ENCODE measurements at regions not wholly inside any gene's neighbourhood (a gene's known extent, or its start where the extent isn't known, plus 50 kb on each side); places are given as distances from the start of the nearest gene placed in this dataset.

- no peak overlapping the region for H3K27ac ChIP-seq (ENCODE audit: extremely low read depth, low read depth, low read length)
- TF ChIP-seq ZFHX2 (tag by site-specific recombination; conservative IDR thresholded peaks at IDR 0.05) (no peak), AEBP2 (tag by site-specific recombination; IDR thresholded peaks at IDR 0.05; ENCODE audit: borderline replicate concordance) (no peak), SP2 (tag by site-specific recombination; IDR thresholded peaks at IDR 0.05) (no peak), MZF1 (tag by site-specific recombination; IDR thresholded peaks at IDR 0.05; ENCODE audit: borderline replicate concordance) (no peak), ZNF292 (tag by site-specific recombination; IDR thresholded peaks at IDR 0.05; ENCODE audit: borderline replicate concordance, low read depth) (no peak), PRDM2 (tag by site-specific recombination; IDR thresholded peaks at IDR 0.05; ENCODE audit: borderline replicate concordance) (no peak), ZNF16 (tag by site-specific recombination; IDR thresholded peaks at IDR 0.05; ENCODE audit: low read depth) (no peak), ZNF792 (tag by site-specific recombination; IDR thresholded peaks at IDR 0.05) (no peak), ZNF585B (tag by site-specific recombination; IDR thresholded peaks at IDR 0.05) (no peak), ZNF48 (tag by site-specific recombination; IDR thresholded peaks at IDR 0.05) (no peak)
- H3K9me3 ChIP-seq (ENCODE audit: control insufficient read depth, insufficient read depth, low read depth, low read length), result no peaks in the 10 kb centered on the region
- H3K4me1 ChIP-seq (ENCODE audit: control insufficient read depth, insufficient read depth, low read length), result 0 out of 2 replicates have a peak, but pooled peaks cover 2% of the 10 kb centered on the region
- H3K36me3 ChIP-seq (ENCODE audit: control insufficient read depth in 2 of 2, insufficient read depth in 1 of 2, low read length in 2 of 2), result no peaks in the 10 kb centered on the region
- ChIA-PET POLR2A (no interaction called here), CTCF (interaction anchor here (0.5 to 1.0 kb wide), 4 partner anchors 10 to 610 kb away, joined by 3 to 4 read pairs (median 3); no protein-coding TSS in a partner anchor)
- H3K4me3 ChIP-seq (ENCODE audit: low read depth, low read length), result no peak overlapping the region
Observed at GRCh38 chr14:85426068-85426935, 103.6 kb upstream of the FLRT2 start.

GRCh38 chr14:85428926-85429325 is 101.0 kb upstream of the FLRT2 start:
- CTCF ChIA-PET, result no interaction called here
- 0 out of 2 replicates have a peak, but pooled peaks cover 2% of the 10 kb centered on the region for H3K4me1 ChIP-seq (ENCODE audit: control insufficient read depth, insufficient read depth, low read length)
- no peak overlapping the region for H3K4me3 ChIP-seq (ENCODE audit: low read depth, low read length)
- no peaks in the 10 kb centered on the region for H3K9me3 ChIP-seq (ENCODE audit: control insufficient read depth, insufficient read depth, low read depth, low read length)
- POLR2A ChIA-PET, result no interaction called here
- no peaks in the 10 kb centered on the region for H3K36me3 ChIP-seq (ENCODE audit: control insufficient read depth in 2 of 2, insufficient read depth in 1 of 2, low read length in 2 of 2)
- no peak overlapping the region for H3K27ac ChIP-seq (ENCODE audit: extremely low read depth, low read depth, low read length)
- TF ChIP-seq MYNN (tag by site-specific recombination; IDR thresholded peaks at IDR 0.05; ENCODE audit: borderline replicate concordance), result no peak
- no peak for TF ChIP-seq ZNF391 (tag by site-specific recombination; IDR thresholded peaks at IDR 0.05; ENCODE audit: borderline replicate concordance, low read depth)
- no peak for TF ChIP-seq KLF10 (tag by site-specific recombination; IDR thresholded peaks at IDR 0.05)
- no peak for TF ChIP-seq HOXA7 (CRISPR knock-in tag; IDR thresholded peaks at IDR 0.05; ENCODE audit: borderline replicate concordance)
- TF ChIP-seq ZNF366 (tag by site-specific recombination; conservative IDR thresholded peaks at IDR 0.05), result no peak
- TF ChIP-seq ZNF324 (tag by site-specific recombination; IDR thresholded peaks at IDR 0.05), result no peak
